SK-N-MC (cell line): ENCODE measurements at regions not wholly inside any gene's neighbourhood (a gene's known extent, or its start where the extent isn't known, plus 50 kb on each side); places are given as distances from the start of the nearest gene placed in this dataset.

Source experiments
- EZH2 ChIP-seq: fragments of 200-600 bp; sonication (generic); IDR thresholded peaks from one replicate; pipeline ENCODE4 v1.6.1; 2017; ENCODE audit warnings: antibody characterized with exemption
- FOXP2 ChIP-seq: optimal IDR thresholded peaks from 2 replicates; pipeline ENCODE3; 2011; ENCODE audit warnings: mild to moderate bottlenecking, moderate library complexity; ENCODE audit not compliant: insufficient read depth; ENCODE audit errors: extremely low read length, control extremely low read depth
- POLR2AphosphoS5 ChIP-seq: IDR thresholded peaks from 2 replicates; pipeline ENCODE4 v1.6.1; 2012; ENCODE audit warnings: mild to moderate bottlenecking, low read depth, low read length, borderline replicate concordance

DNA sequence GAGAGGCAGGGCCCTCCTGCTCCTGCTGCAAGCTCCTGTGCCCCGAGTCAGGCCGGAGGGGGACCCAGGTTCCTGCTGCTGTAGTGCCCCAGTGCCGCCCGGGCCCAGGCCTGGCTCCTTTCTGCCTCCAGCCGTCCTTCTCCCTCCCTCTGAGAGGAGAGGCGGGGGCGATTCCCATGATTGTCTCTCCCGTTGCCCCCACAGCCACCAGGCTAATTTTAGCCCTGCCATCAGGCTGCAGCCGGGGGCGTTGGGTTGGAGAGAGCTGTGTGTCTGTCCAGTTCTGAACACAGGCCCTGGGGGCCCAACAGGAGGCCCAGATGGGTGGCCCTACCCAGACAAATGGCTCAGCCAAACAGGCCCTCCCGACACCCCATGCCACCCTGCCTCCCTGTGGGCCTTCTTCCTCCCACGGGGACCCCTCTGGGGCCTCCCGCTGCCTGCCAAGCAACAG is 214.8 kb downstream of the TBC1D2B start:
- TF ChIP-seq EZH2 (no peak), POLR2AphosphoS5 (no peak), FOXP2 (no peak)
